ENCODE measurements at regions not wholly inside any gene's neighbourhood (a gene's known extent, or its start where the extent isn't known, plus 50 kb on each side); places are given as distances from the start of the nearest gene placed in this dataset.

GRCh38 chr6:21710216-21710615 is 116.7 kb downstream of the SOX4 start:
- Histone ChIP-seq H3K4me3 (ENCODE audit: low read depth in 1 of 2, low read length in 2 of 2) (no peak overlapping the region), H3K4me1 (ENCODE audit: control insufficient read depth in 1 of 2, insufficient read depth in 2 of 2, low read length in 2 of 2) (peaks cover 0 to 4% of the 10 kb centered on the region in 2 donors), H3K36me3 (ENCODE audit: control insufficient read depth in 1 of 2, insufficient read depth in 2 of 2, low read length in 2 of 2) (no peaks in the 10 kb centered on the region), H3K27ac (ENCODE audit: low read length) (no peak overlapping the region), H3K9me3 (ENCODE audit: control insufficient read depth in 1 of 2, low read length in 2 of 2) (no peaks in the 10 kb centered on the region), H3K27me3 (ENCODE audit: low read depth, low read length) (no peaks in the 10 kb centered on the region)

- H3K36me3 ChIP-seq (ENCODE audit: control insufficient read depth in 1 of 2, insufficient read depth in 2 of 2, low read length in 2 of 2) = no peaks in the 10 kb centered on the region
- H3K4me3 ChIP-seq (ENCODE audit: low read depth in 1 of 2, low read length in 2 of 2) = no peak overlapping the region
- H3K27me3 ChIP-seq (ENCODE audit: low read depth, low read length) = no peaks in the 10 kb centered on the region
- peaks cover 0 to 4% of the 10 kb centered on the region in 2 donors for H3K4me1 ChIP-seq (ENCODE audit: control insufficient read depth in 1 of 2, insufficient read depth in 2 of 2, low read length in 2 of 2)
- H3K9me3 ChIP-seq (ENCODE audit: control insufficient read depth in 1 of 2, low read length in 2 of 2) = no peaks in the 10 kb centered on the region
- H3K27ac ChIP-seq (ENCODE audit: low read length) = no peak overlapping the region
Measured at GRCh38 chr6:21710908-21711627, 117.5 kb downstream of the SOX4 start.

- no peaks in the 10 kb centered on the region for H3K27me3 ChIP-seq (ENCODE audit: low read depth, low read length)
- H3K27ac ChIP-seq (ENCODE audit: low read length) = no peak overlapping the region
- H3K9me3 ChIP-seq (ENCODE audit: control insufficient read depth in 1 of 2, low read length in 2 of 2) = no peaks in the 10 kb centered on the region
- H3K4me1 ChIP-seq (ENCODE audit: control insufficient read depth in 1 of 2, insufficient read depth in 2 of 2, low read length in 2 of 2) = peaks cover 0 to 4% of the 10 kb centered on the region in 2 donors
- no peaks in the 10 kb centered on the region for H3K36me3 ChIP-seq (ENCODE audit: control insufficient read depth in 1 of 2, insufficient read depth in 2 of 2, low read length in 2 of 2)
- no peak overlapping the region for H3K4me3 ChIP-seq (ENCODE audit: low read depth in 1 of 2, low read length in 2 of 2)
Measured at GRCh38 chr6:21712213-21712612, 118.7 kb downstream of the SOX4 start.

GRCh38 chr6:21713481-21713880 is 119.9 kb downstream of the SOX4 start:
- Histone ChIP-seq H3K36me3 (ENCODE audit: control insufficient read depth in 1 of 2, insufficient read depth in 2 of 2, low read length in 2 of 2) (no peaks in the 10 kb centered on the region), H3K9me3 (ENCODE audit: control insufficient read depth in 1 of 2, low read length in 2 of 2) (no peaks in the 10 kb centered on the region), H3K4me1 (ENCODE audit: control insufficient read depth in 1 of 2, insufficient read depth in 2 of 2, low read length in 2 of 2) (peaks cover 0 to 4% of the 10 kb centered on the region in 2 donors)

GRCh38 chr6:21715180-21715579 is 121.6 kb downstream of the SOX4 start:
- no peak overlapping the region for H3K4me3 ChIP-seq (ENCODE audit: low read depth in 1 of 2, low read length in 2 of 2)
- no peak overlapping the region for H3K27ac ChIP-seq (ENCODE audit: low read length)
- H3K27me3 ChIP-seq (ENCODE audit: low read depth, low read length) = no peaks in the 10 kb centered on the region
- H3K9me3 ChIP-seq (ENCODE audit: control insufficient read depth in 1 of 2, low read length in 2 of 2) = peaks cover 0 to 8% of the 10 kb centered on the region in 2 donors
- H3K36me3 ChIP-seq (ENCODE audit: control insufficient read depth in 1 of 2, insufficient read depth in 2 of 2, low read length in 2 of 2) = no peaks in the 10 kb centered on the region
- H3K4me1 ChIP-seq (ENCODE audit: control insufficient read depth in 1 of 2, insufficient read depth in 2 of 2, low read length in 2 of 2) = peaks cover 0 to 4% of the 10 kb centered on the region in 2 donors

More at GRCh38 chr6:21713481-21713880, 119.9 kb downstream of the SOX4 start:
- H3K27me3 ChIP-seq (ENCODE audit: low read depth, low read length) = no peaks in the 10 kb centered on the region
- no peak overlapping the region for H3K27ac ChIP-seq (ENCODE audit: low read length)
- H3K4me3 ChIP-seq (ENCODE audit: low read depth in 1 of 2, low read length in 2 of 2) = no peak overlapping the region

- H3K27ac ChIP-seq (ENCODE audit: low read length) = no peak overlapping the region
- H3K27me3 ChIP-seq (ENCODE audit: low read depth, low read length) = no peaks in the 10 kb centered on the region
- no peak overlapping the region for H3K4me3 ChIP-seq (ENCODE audit: low read depth in 1 of 2, low read length in 2 of 2)
- H3K9me3 ChIP-seq (ENCODE audit: control insufficient read depth in 1 of 2, low read length in 2 of 2) = peaks cover 0 to 8% of the 10 kb centered on the region in 2 donors
- H3K4me1 ChIP-seq (ENCODE audit: control insufficient read depth in 1 of 2, insufficient read depth in 2 of 2, low read length in 2 of 2) = no peaks in the 10 kb centered on the region
- H3K36me3 ChIP-seq (ENCODE audit: control insufficient read depth in 1 of 2, insufficient read depth in 2 of 2, low read length in 2 of 2) = no peaks in the 10 kb centered on the region
Measured at GRCh38 chr6:21722510-21722909, 129.0 kb downstream of the SOX4 start.

- Histone ChIP-seq H3K27me3 (ENCODE audit: low read depth, low read length) (no peaks in the 10 kb centered on the region), H3K4me1 (ENCODE audit: control insufficient read depth in 1 of 2, insufficient read depth in 2 of 2, low read length in 2 of 2) (peaks cover 0 to 5% of the 10 kb centered on the region in 2 donors), H3K9me3 (ENCODE audit: control insufficient read depth in 1 of 2, low read length in 2 of 2) (no peaks in the 10 kb centered on the region), H3K36me3 (ENCODE audit: control insufficient read depth in 1 of 2, insufficient read depth in 2 of 2, low read length in 2 of 2) (no peaks in the 10 kb centered on the region), H3K4me3 (ENCODE audit: low read depth in 1 of 2, low read length in 2 of 2) (no peak overlapping the region), H3K27ac (ENCODE audit: low read length) (no peak overlapping the region)
Measured at GRCh38 chr6:21726676-21727075, 133.1 kb downstream of the SOX4 start.

- H3K4me3 ChIP-seq (ENCODE audit: low read depth in 1 of 2, low read length in 2 of 2) = no peak overlapping the region
- no peaks in the 10 kb centered on the region for H3K9me3 ChIP-seq (ENCODE audit: control insufficient read depth in 1 of 2, low read length in 2 of 2)
Measured at GRCh38 chr6:21728141-21728540, 134.6 kb downstream of the SOX4 start.

GRCh38 chr6:21729431-21729830 is 135.9 kb downstream of the SOX4 start:
- peaks cover 0 to 20% of the 10 kb centered on the region in 2 donors for H3K4me1 ChIP-seq (ENCODE audit: control insufficient read depth in 1 of 2, insufficient read depth in 2 of 2, low read length in 2 of 2)
- H3K36me3 ChIP-seq (ENCODE audit: control insufficient read depth in 1 of 2, insufficient read depth in 2 of 2, low read length in 2 of 2) = no peaks in the 10 kb centered on the region
- no peak overlapping the region for H3K27ac ChIP-seq (ENCODE audit: low read length)
- H3K27me3 ChIP-seq (ENCODE audit: low read depth, low read length) = no peaks in the 10 kb centered on the region
- no peak overlapping the region for H3K4me3 ChIP-seq (ENCODE audit: low read depth in 1 of 2, low read length in 2 of 2)
- no peaks in the 10 kb centered on the region for H3K9me3 ChIP-seq (ENCODE audit: control insufficient read depth in 1 of 2, low read length in 2 of 2)

More at GRCh38 chr6:21728141-21728540, 134.6 kb downstream of the SOX4 start:
- no peaks in the 10 kb centered on the region for H3K36me3 ChIP-seq (ENCODE audit: control insufficient read depth in 1 of 2, insufficient read depth in 2 of 2, low read length in 2 of 2)
- H3K27me3 ChIP-seq (ENCODE audit: low read depth, low read length) = no peaks in the 10 kb centered on the region
- peaks cover 0 to 16% of the 10 kb centered on the region in 2 donors for H3K4me1 ChIP-seq (ENCODE audit: control insufficient read depth in 1 of 2, insufficient read depth in 2 of 2, low read length in 2 of 2)
- no peak overlapping the region for H3K27ac ChIP-seq (ENCODE audit: low read length)

GRCh38 chr6:21730533-21730932 is 137.0 kb downstream of the SOX4 start:
- H3K9me3 ChIP-seq (ENCODE audit: control insufficient read depth in 1 of 2, low read length in 2 of 2) = no peaks in the 10 kb centered on the region
- H3K27me3 ChIP-seq (ENCODE audit: low read depth, low read length) = no peaks in the 10 kb centered on the region
- no peak overlapping the region for H3K27ac ChIP-seq (ENCODE audit: low read length)
- H3K4me1 ChIP-seq (ENCODE audit: control insufficient read depth in 1 of 2, insufficient read depth in 2 of 2, low read length in 2 of 2) = peaks cover 0 to 20% of the 10 kb centered on the region in 2 donors
- H3K36me3 ChIP-seq (ENCODE audit: control insufficient read depth in 1 of 2, insufficient read depth in 2 of 2, low read length in 2 of 2) = no peaks in the 10 kb centered on the region
- H3K4me3 ChIP-seq (ENCODE audit: low read depth in 1 of 2, low read length in 2 of 2) = no peak overlapping the region

GRCh38 chr6:21731411-21732031 is 138.0 kb downstream of the SOX4 start:
- no peaks in the 10 kb centered on the region for H3K27me3 ChIP-seq (ENCODE audit: low read depth, low read length)
- peaks cover 0 to 20% of the 10 kb centered on the region in 2 donors for H3K4me1 ChIP-seq (ENCODE audit: control insufficient read depth in 1 of 2, insufficient read depth in 2 of 2, low read length in 2 of 2)
- H3K9me3 ChIP-seq (ENCODE audit: control insufficient read depth in 1 of 2, low read length in 2 of 2) = no peaks in the 10 kb centered on the region
- no peak overlapping the region for H3K4me3 ChIP-seq (ENCODE audit: low read depth in 1 of 2, low read length in 2 of 2)
- no peaks in the 10 kb centered on the region for H3K36me3 ChIP-seq (ENCODE audit: control insufficient read depth in 1 of 2, insufficient read depth in 2 of 2, low read length in 2 of 2)
- no peak overlapping the region for H3K27ac ChIP-seq (ENCODE audit: low read length)
